Heart left ventricle (tissue), 16 donors: ENCODE measurements at regions not wholly inside any gene's neighbourhood (a gene's known extent, or its start where the extent isn't known, plus 50 kb on each side); places are given as distances from the start of the nearest gene placed in this dataset.
"Not testable (repeated sequence)": the region's sequence is repeated elsewhere in the genome, so short reads cannot be mapped to it uniquely, and the experiment has no call there.

ENCODE experiments used
- ATAC-seq, 4 donors: fragments of 200-7000 bp; cut with Tn5 transposase; one replicate each; pipeline ENCODE4 v1.9.1; 2020 to 2022; ENCODE audit warnings: moderate library complexity in 4 of 4, mild to moderate bottlenecking in 3 of 4, moderate number of reproducible peaks in 1 of 4
- DNase-seq, 5 donors: peaks; one replicate each; pipeline ENCODE4 v3.0.0-alpha.2; 2020
- H3K27ac ChIP-seq, 12 donors: fragments of 200-600 bp; sonication (generic) in 4 of 12; one replicate each; pipeline versions ENCODE4 v1.5.0 to v1.8.0; 2016 to 2022; ENCODE audit warnings: mild to moderate bottlenecking in 2 of 12
- H3K27me3 ChIP-seq, 9 donors: fragments of 200-600 bp; sonication (generic) in 2 of 9; one replicate each; pipeline versions ENCODE4 v1.5.1 to v1.8.0; 2016 to 2022; ENCODE audit warnings: mild to moderate bottlenecking in 3 of 9
- H3K36me3 ChIP-seq, 9 donors: fragments of 200-600 bp; sonication (generic) in 2 of 9; one replicate each; pipeline versions ENCODE4 v1.5.0 to v1.8.0; 2018 to 2022; ENCODE audit warnings: mild to moderate bottlenecking in 2 of 9
- H3K4me1 ChIP-seq, 12 donors: fragments of 200-600 bp; sonication (generic) in 4 of 12; one replicate each; pipeline versions ENCODE4 v1.5.0 to v1.8.0; 2016 to 2022; ENCODE audit warnings: mild to moderate bottlenecking in 3 of 12
- H3K4me3 ChIP-seq, 12 donors: fragments of 200-600 bp; sonication (generic) in 4 of 12; one replicate each; pipeline versions ENCODE4 v1.5.0 to v1.8.0; 2017 to 2022; ENCODE audit warnings: mild to moderate bottlenecking in 9 of 12, moderate library complexity in 4 of 12
- H3K9me3 ChIP-seq, 12 donors: fragments of 200-600 bp; sonication (generic) in 4 of 12; one replicate each; pipeline versions ENCODE4 v1.5.0 to v1.8.0; 2016 to 2022; ENCODE audit warnings: mild to moderate bottlenecking in 1 of 12
- POLR2A ChIP-seq, 2 donors: fragments of 450-650 bp; IDR thresholded peaks; one replicate each; pipeline ENCODE4 v1.6.1; 2017; ENCODE audit warnings: antibody characterized with exemption in 2 of 2, mild to moderate bottlenecking in 2 of 2, moderate library complexity in 2 of 2
- WGBS, 4 donors: extraction: QIAGEN DNeasy Blood & Tissue Kit in 2 of 4; methylation state at CpG; one replicate each; pipeline versions ENCODE4 v1.1.5 to v1.1.7; 2013 to 2018; 5-methylcytosine and 5-hydroxymethylcytosine counted together
- intact Hi-C, 10 donors: fragments of 100-400 bp; cut with DNase I; formaldehyde crosslinking; loops; one replicate each; pipeline versions ENCODE4 v1.11.1 to v1.14.2; 2022
- TF ChIP-seq, protein P1 (sequence below), 12 donors: fragments of 200-600 bp; sonication (generic) in 4 of 12; IDR thresholded peaks; one replicate each; pipeline versions ENCODE4 v1.5.0 to v1.8.0; 2018 to 2022; ENCODE audit warnings: antibody characterized with exemption in 12 of 12, mild to moderate bottlenecking in 5 of 12
- donor health status: ischemic (EF 13 %, LVEDD 7.1; RV severe dilation, severe dysfunction).
- donor health status: healthy with polysubstance abuse.
- donor health status: DM: no; HTN: yes; CAD: no.
- donor health status: DM: no; HTN: no; CAD: no.
- donor health status: ischemic (EF 25% LVEDD 6.9; RV normal size, moderate dysfunction).
- donor health status: ischemic (EF 25% LVEDD 5.7; RV mildly dilated, moderate dysfunction).
- donor health status: healthy.
- donor health status: DM: yes; HTN: yes; CAD: no.
- donor health status: ischemic (EF 35%, LVEDD 5.7; RV mildly dilated, moderate dysfunction).
- donor health status: nonischemic (EF 11% LVEDD 7.7; RV severe dilation, severe dysfunction).
- donor health status: DM: yes; HTN: yes; CAD: no.
- donor health status: PGD.
- donor health status: ischemic (EF 29% LVEDD 5.4; RV normal size, mild dysfunction).
- donor health status: nonischemic (EF 23%, LVEDD 6.1; RV moderate dilation, normal function).

GRCh38 chr1:238396140-238396539 is 505.4 kb upstream of the ZP4 start:
- Histone ChIP-seq H3K4me1 (no peaks in the 10 kb centered on the region), H3K36me3 (no peaks in the 10 kb centered on the region), H3K27me3 (no peaks in the 10 kb centered on the region), H3K9me3 (no peaks in the 10 kb centered on the region), H3K4me3 (no peak overlapping the region), H3K27ac (no peak overlapping the region)
- intact Hi-C loops: no loop called here
- ATAC-seq: no peak
- TF ChIP-seq, protein P1, sequence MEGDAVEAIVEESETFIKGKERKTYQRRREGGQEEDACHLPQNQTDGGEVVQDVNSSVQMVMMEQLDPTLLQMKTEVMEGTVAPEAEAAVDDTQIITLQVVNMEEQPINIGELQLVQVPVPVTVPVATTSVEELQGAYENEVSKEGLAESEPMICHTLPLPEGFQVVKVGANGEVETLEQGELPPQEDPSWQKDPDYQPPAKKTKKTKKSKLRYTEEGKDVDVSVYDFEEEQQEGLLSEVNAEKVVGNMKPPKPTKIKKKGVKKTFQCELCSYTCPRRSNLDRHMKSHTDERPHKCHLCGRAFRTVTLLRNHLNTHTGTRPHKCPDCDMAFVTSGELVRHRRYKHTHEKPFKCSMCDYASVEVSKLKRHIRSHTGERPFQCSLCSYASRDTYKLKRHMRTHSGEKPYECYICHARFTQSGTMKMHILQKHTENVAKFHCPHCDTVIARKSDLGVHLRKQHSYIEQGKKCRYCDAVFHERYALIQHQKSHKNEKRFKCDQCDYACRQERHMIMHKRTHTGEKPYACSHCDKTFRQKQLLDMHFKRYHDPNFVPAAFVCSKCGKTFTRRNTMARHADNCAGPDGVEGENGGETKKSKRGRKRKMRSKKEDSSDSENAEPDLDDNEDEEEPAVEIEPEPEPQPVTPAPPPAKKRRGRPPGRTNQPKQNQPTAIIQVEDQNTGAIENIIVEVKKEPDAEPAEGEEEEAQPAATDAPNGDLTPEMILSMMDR (IDR thresholded peaks at IDR 0.05): no peak
- DNase-seq: no peak

GRCh38 chr1:238384381-238384780 is 493.7 kb upstream of the ZP4 start:
- H3K27ac ChIP-seq: no peak overlapping the region
- H3K4me1 ChIP-seq: no peaks in the 10 kb centered on the region
- H3K9me3 ChIP-seq: no peaks in the 10 kb centered on the region
- intact Hi-C loops: no loop called here
- no peak overlapping the region for H3K4me3 ChIP-seq
- ATAC-seq: no peak
- 41 to 71% (median 55%) methylated on average over 5 of the region's 5 CpGs for WGBS, 4 donors
- H3K36me3 ChIP-seq: no peaks in the 10 kb centered on the region
- H3K27me3 ChIP-seq: no peaks in the 10 kb centered on the region
- TF ChIP-seq, protein P1 (IDR thresholded peaks at IDR 0.05): no peak
- no peak for TF ChIP-seq POLR2A (IDR thresholded peaks at IDR 0.05)
- DNase-seq: no peak

- intact Hi-C loops: no loop called here
- Histone ChIP-seq H3K27me3 (no peaks in the 10 kb centered on the region), H3K4me3 (no peak overlapping the region), H3K27ac (no peak overlapping the region), H3K9me3 (no peaks in the 10 kb centered on the region), H3K36me3 (no peaks in the 10 kb centered on the region), H3K4me1 (no peaks in the 10 kb centered on the region)
- ATAC-seq (no peak), DNase-seq (no peak)
- 72 to 86% (median 78%) methylated on average over 2 of the region's 2 CpGs for WGBS, 4 donors
- TF ChIP-seq POLR2A (IDR thresholded peaks at IDR 0.05): no peak
- TF ChIP-seq, protein P1 (IDR thresholded peaks at IDR 0.05): no peak
These were observed 489.4 kb upstream of the ZP4 start for GRCh38 chr1:238380167-238380566.

DNA sequence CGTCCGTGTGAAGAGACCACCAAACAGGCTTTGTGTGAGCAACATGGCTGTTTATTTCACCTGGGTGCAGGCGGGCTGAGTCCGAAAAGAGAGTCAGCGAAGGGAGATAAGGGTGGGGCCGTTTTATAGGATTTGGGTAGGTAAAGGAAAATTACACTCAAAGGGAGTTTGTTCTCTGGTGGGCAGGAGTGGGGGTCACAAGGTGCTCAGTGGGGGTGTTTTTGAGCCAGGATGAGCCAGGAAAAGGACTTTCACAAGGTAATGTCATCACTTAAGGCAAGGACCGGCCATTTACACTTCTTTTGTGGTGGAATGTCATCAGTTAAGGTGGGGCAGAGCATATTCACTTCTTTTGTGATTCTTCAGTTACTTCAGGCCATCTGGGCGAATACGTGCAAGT is 488.7 kb upstream of the ZP4 start:
- H3K9me3 ChIP-seq, DNase-seq, H3K4me1 ChIP-seq, ATAC-seq, H3K27me3 ChIP-seq, H3K4me3 ChIP-seq, intact Hi-C loops, H3K36me3 ChIP-seq, H3K27ac ChIP-seq: not testable (repeated sequence)
- 83 to 89% (median 86%) methylated on average over 7 to 9 of the region's 9 CpGs for WGBS, 4 donors

DNA sequence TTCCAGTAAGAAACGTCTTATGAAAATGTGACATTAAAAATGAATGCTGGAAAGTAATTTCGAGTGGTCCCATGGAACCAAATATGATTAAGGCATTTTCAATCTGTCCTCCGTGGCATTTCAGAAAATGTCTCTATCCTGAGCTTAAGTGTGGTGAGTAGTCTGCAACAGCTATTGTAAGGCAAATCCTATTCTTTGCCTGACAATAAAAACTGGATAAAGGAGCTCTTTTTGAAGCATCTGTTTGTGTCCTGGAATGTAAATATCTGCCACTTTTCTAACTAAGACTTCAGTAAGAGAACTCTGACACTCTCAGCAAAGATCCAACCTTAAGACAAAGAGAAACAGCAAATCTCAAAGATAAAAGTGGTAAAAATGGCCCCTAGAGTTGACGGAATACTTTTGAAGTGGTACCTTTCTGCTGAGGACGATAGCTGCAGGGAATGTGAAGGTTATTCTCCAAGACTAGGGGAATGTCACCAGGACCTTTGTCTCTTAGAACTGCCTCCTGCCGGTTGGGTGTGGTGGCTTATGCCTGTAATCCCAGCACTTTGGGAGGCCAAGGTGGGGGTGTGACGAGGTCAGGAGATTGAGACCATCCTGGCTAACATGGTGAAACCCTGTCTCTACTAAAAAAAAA is 486.7 kb upstream of the ZP4 start:
- Histone ChIP-seq H3K4me3 (no peak overlapping the region), H3K9me3 (no peaks in the 10 kb centered on the region), H3K4me1 (no peaks in the 10 kb centered on the region), H3K27me3 (no peaks in the 10 kb centered on the region), H3K36me3 (no peaks in the 10 kb centered on the region), H3K27ac (no peak overlapping the region)
- DNase-seq (no peak), ATAC-seq (no peak)
- TF ChIP-seq, protein P1 (IDR thresholded peaks at IDR 0.05): no peak
- TF ChIP-seq POLR2A (IDR thresholded peaks at IDR 0.05): no peak
- intact Hi-C loops: no loop called here
- 53 to 60% (median 57%) methylated on average over 7 of the region's 7 CpGs for WGBS, 4 donors
